Thyroid gland (tissue), 4 donors: ENCODE measurements at regions not wholly inside any gene's neighbourhood (a gene's known extent, or its start where the extent isn't known, plus 50 kb on each side); places are given as distances from the start of the nearest gene placed in this dataset.

Experiments used
- DNase-seq, 2 donors: peaks; one replicate each; pipeline ENCODE4 v3.0.0-alpha.2; 2019
- H3K27ac ChIP-seq, 3 donors: fragments of 200-600 bp; sonication (generic); 1 replicate in 2 of 3; 2 replicates in 1 of 3; pipeline ENCODE4 v1.5.1; 2016 to 2019; ENCODE audit warnings: mild to moderate bottlenecking in 1 of 3, moderate library complexity in 1 of 3
- H3K27me3 ChIP-seq: fragments of 200-600 bp; sonication (generic); one replicate; pipeline ENCODE4 v1.5.1; 2019
- H3K36me3 ChIP-seq, 2 donors: fragments of 200-600 bp; sonication (generic); one replicate each; pipeline ENCODE4 v1.5.1; 2016 to 2019
- H3K4me1 ChIP-seq, 2 donors: fragments of 200-600 bp; sonication (generic); one replicate each; pipeline ENCODE4 v1.5.1; 2017 to 2019
- H3K4me3 ChIP-seq, 3 donors: fragments of 200-600 bp; sonication (generic); replicated peaks in 1 of 3; 1 replicate in 2 of 3; 2 replicates in 1 of 3; pipeline ENCODE4 v1.5.1; 2016; ENCODE audit warnings: mild to moderate bottlenecking in 1 of 3
- H3K9me3 ChIP-seq: fragments of 200-600 bp; sonication (generic); one replicate; pipeline ENCODE4 v1.5.1; 2017
- CTCF ChIP-seq, 6 experiments: fragments of 200-600 bp in 3 of 6; fragments of 450-650 bp in 3 of 6; sonication (generic) in 3 of 6; IDR thresholded peaks; one replicate each; pipeline ENCODE4 v1.5.1; 2016 to 2019; ENCODE audit warnings: antibody characterized with exemption in 6 of 6, mild to moderate bottlenecking in 2 of 6, inconsistent platforms in 1 of 6, moderate library complexity in 1 of 6
- POLR2A ChIP-seq, 2 donors: fragments of 450-650 bp; IDR thresholded peaks; one replicate each; pipeline ENCODE4 v1.6.1; 2017; ENCODE audit warnings: antibody characterized with exemption in 2 of 2, mild to moderate bottlenecking in 2 of 2, moderate library complexity in 1 of 2
- WGBS, 2 donors: methylation state at CpG; one replicate each; pipeline ENCODE4 v1.1.5; 2017; 5-methylcytosine and 5-hydroxymethylcytosine counted together
- intact Hi-C: fragments of 100-400 bp; cut with DNase I; formaldehyde crosslinking; loops from one replicate; pipeline ENCODE4 v1.15.1; 2023

- Histone ChIP-seq H3K4me3 (no peak overlapping the region), H3K27me3 (no peaks in the 10 kb centered on the region), H3K36me3 (no peaks in the 10 kb centered on the region), H3K9me3 (no peaks in the 10 kb centered on the region), H3K4me1 (peaks cover 0 to 6% of the 10 kb centered on the region in 2 donors), H3K27ac (no peak overlapping the region)
- TF ChIP-seq CTCF (IDR thresholded peaks at IDR 0.05) (no peak), POLR2A (IDR thresholded peaks at IDR 0.05) (no peak)
- WGBS, 2 donors = 83 to 90% methylated on average over 8 of the region's 8 CpGs
- DNase-seq = no peak
- intact Hi-C loops = no loop called here
Observed at GRCh38 chr10:91035650-91036292, 114.9 kb upstream of the ANKRD1 start.

- H3K4me1 ChIP-seq = peaks cover 0 to 6% of the 10 kb centered on the region in 2 donors
- no peak for DNase-seq
- no peaks in the 10 kb centered on the region for H3K36me3 ChIP-seq
- no peak overlapping the region for H3K27ac ChIP-seq
- no peaks in the 10 kb centered on the region for H3K9me3 ChIP-seq
- no peak for TF ChIP-seq POLR2A (IDR thresholded peaks at IDR 0.05)
- WGBS, 2 donors = 78 to 86% methylated on average over 2 of the region's 2 CpGs
- intact Hi-C loops = no loop called here
- no peak overlapping the region for H3K4me3 ChIP-seq
- no peaks in the 10 kb centered on the region for H3K27me3 ChIP-seq
Observed at GRCh38 chr10:91036807-91037411, 116.0 kb upstream of the ANKRD1 start.

- Histone ChIP-seq H3K4me1 (peaks cover 0 to 6% of the 10 kb centered on the region in 2 donors), H3K4me3 (no peak overlapping the region), H3K36me3 (no peaks in the 10 kb centered on the region), H3K27me3 (no peaks in the 10 kb centered on the region), H3K9me3 (no peaks in the 10 kb centered on the region), H3K27ac (no peak overlapping the region)
- intact Hi-C loops = no loop called here
- 62 to 78% methylated on average over 3 of the region's 3 CpGs for WGBS, 2 donors
- no peak for TF ChIP-seq POLR2A (IDR thresholded peaks at IDR 0.05)
- no peak for TF ChIP-seq CTCF (IDR thresholded peaks at IDR 0.05)
- DNase-seq = no peak
Observed at GRCh38 chr10:91038971-91039370, 118.1 kb upstream of the ANKRD1 start.

- H3K27me3 ChIP-seq = no peaks in the 10 kb centered on the region
- intact Hi-C loops = no loop called here
- H3K36me3 ChIP-seq = no peaks in the 10 kb centered on the region
- H3K9me3 ChIP-seq = no peaks in the 10 kb centered on the region
- TF ChIP-seq CTCF (IDR thresholded peaks at IDR 0.05) (no peak), POLR2A (IDR thresholded peaks at IDR 0.05) (no peak)
- H3K4me3 ChIP-seq = no peak overlapping the region
- DNase-seq = no peak
- no peaks in the 10 kb centered on the region for H3K4me1 ChIP-seq
- WGBS, 2 donors = 78 to 82% methylated on average over 2 of the region's 2 CpGs
- H3K27ac ChIP-seq = no peak overlapping the region
Observed at GRCh38 chr10:91040343-91040742, 119.5 kb upstream of the ANKRD1 start.

- intact Hi-C loops = no loop called here
- 69% methylated on average over 3 of the region's 3 CpGs for WGBS, 2 donors
- no peaks in the 10 kb centered on the region for H3K4me1 ChIP-seq
- no peak overlapping the region for H3K4me3 ChIP-seq
- no peak for TF ChIP-seq CTCF (IDR thresholded peaks at IDR 0.05)
- TF ChIP-seq POLR2A (IDR thresholded peaks at IDR 0.05) = no peak
- no peaks in the 10 kb centered on the region for H3K36me3 ChIP-seq
- H3K27me3 ChIP-seq = no peaks in the 10 kb centered on the region
- H3K9me3 ChIP-seq = no peaks in the 10 kb centered on the region
- H3K27ac ChIP-seq = no peak overlapping the region
- DNase-seq = no peak
Observed at GRCh38 chr10:91042069-91042468, 121.2 kb upstream of the ANKRD1 start.
